Loucy (cell line): ENCODE measurements at regions not wholly inside any gene's neighbourhood (a gene's known extent, or its start where the extent isn't known, plus 50 kb on each side); places are given as distances from the start of the nearest gene placed in this dataset.

Source experiments
- H2AFZ ChIP-seq: fragments of 200-600 bp; sonication (generic); 2 replicates; pipeline ENCODE4 v1.6.0; 2016; ENCODE audit warnings: antibody characterized with exemption, mild to moderate bottlenecking, low read length, moderate library complexity
- H3F3A ChIP-seq: fragments of 200-600 bp; 2 replicates; pipeline ENCODE4 v1.6.0; 2016; ENCODE audit warnings: antibody characterized with exemption, low read depth, mild to moderate bottlenecking
- H3K27me3 ChIP-seq: fragments of 200-600 bp; sonication (generic); 2 replicates; pipeline ENCODE4 v1.6.1; 2014; ENCODE audit warnings: low read length, mild to moderate bottlenecking; ENCODE audit not compliant: insufficient read depth, poor library complexity, severe bottlenecking
- H3K36me3 ChIP-seq: fragments of 200-600 bp; sonication (generic); 2 replicates; pipeline ENCODE4 v1.6.1; 2016; ENCODE audit warnings: low read length; ENCODE audit not compliant: insufficient read depth
- H3K4me1 ChIP-seq: fragments of 200-600 bp; sonication (generic); 2 replicates; pipeline ENCODE4 v1.5.1; 2014; ENCODE audit warnings: low read length, mild to moderate bottlenecking; ENCODE audit not compliant: insufficient read depth, poor library complexity, severe bottlenecking
- H3K4me2 ChIP-seq: fragments of 200-600 bp; sonication (generic); 2 replicates; pipeline ENCODE4 v1.6.0; 2014; ENCODE audit warnings: antibody characterized with exemption, low read length, low read depth, mild to moderate bottlenecking; ENCODE audit not compliant: poor library complexity, severe bottlenecking
- H3K4me3 ChIP-seq: fragments of 200-600 bp; sonication (generic); 2 replicates; pipeline ENCODE4 v1.5.1; 2014; ENCODE audit warnings: low read length, mild to moderate bottlenecking, mixed read lengths; ENCODE audit not compliant: poor library complexity, severe bottlenecking
- H3K79me2 ChIP-seq: fragments of 200-600 bp; sonication (generic); 2 replicates; pipeline ENCODE4 v1.6.1; 2014; ENCODE audit warnings: low read length; ENCODE audit not compliant: insufficient read depth
- H3K9ac ChIP-seq: fragments of 200-600 bp; sonication (generic); 2 replicates; pipeline ENCODE4 v1.6.0; 2014; ENCODE audit warnings: mild to moderate bottlenecking, low read depth, low read length, moderate library complexity; ENCODE audit not compliant: poor library complexity, severe bottlenecking
- H3K9me2 ChIP-seq: fragments of 200-600 bp; sonication (generic); replicated peaks from 2 replicates; pipeline ENCODE4 v1.6.1; 2016; ENCODE audit warnings: low read depth, low read length, mixed read lengths
- H3K9me3 ChIP-seq: fragments of 200-600 bp; sonication (generic); 2 replicates; pipeline ENCODE4 v1.6.1; 2014; ENCODE audit warnings: mild to moderate bottlenecking, antibody characterized with exemption, low read length, low read depth; ENCODE audit not compliant: insufficient read depth
- H4K20me1 ChIP-seq: fragments of 200-600 bp; sonication (generic); 2 replicates; pipeline ENCODE4 v1.6.0; 2014; ENCODE audit warnings: antibody characterized with exemption, low read length, mild to moderate bottlenecking; ENCODE audit not compliant: insufficient read depth, poor library complexity, severe bottlenecking
- CTCF ChIP-seq: fragments of 200-600 bp; sonication (generic); conservative IDR thresholded peaks from 2 replicates; pipeline ENCODE4 v1.5.1; 2014; ENCODE audit warnings: mild to moderate bottlenecking, antibody characterized with exemption, low read length
- EZH2phosphoT487 ChIP-seq: fragments of 200-600 bp; IDR thresholded peaks from 2 replicates; pipeline ENCODE4 v1.6.1; 2018; ENCODE audit warnings: antibody characterized with exemption, mild to moderate bottlenecking, moderate library complexity, borderline replicate concordance

- TF ChIP-seq CTCF, result no peak
- TF ChIP-seq EZH2phosphoT487, result no peak
- H2AFZ ChIP-seq, result no peak overlapping the region
- no peaks in the 10 kb centered on the region for H3K9me2 ChIP-seq
- no peaks in the 10 kb centered on the region; the same call in 1 of the 2 replicates for H3K9me3 ChIP-seq
- H3K36me3 ChIP-seq, result no peaks in the 10 kb centered on the region
- H3K9ac ChIP-seq, result no peak overlapping the region
- H3F3A ChIP-seq, result no peaks in the 10 kb centered on the region
- H3K27me3 ChIP-seq, result no peaks in the 10 kb centered on the region
- no peak overlapping the region for H3K4me2 ChIP-seq
- no peak overlapping the region for H3K4me3 ChIP-seq
- no peaks in the 10 kb centered on the region for H3K4me1 ChIP-seq
- no peaks in the 10 kb centered on the region for H3K79me2 ChIP-seq
- no peaks in the 10 kb centered on the region for H4K20me1 ChIP-seq
These were observed 142.0 kb upstream of the RTL1 start for GRCh38 chr14:101045511-101045910.

- Histone ChIP-seq H3K9ac (no peak overlapping the region), H3K9me3 (no peaks in the 10 kb centered on the region; the same call in 1 of the 2 replicates), H2AFZ (no peak overlapping the region), H3K4me3 (no peak overlapping the region), H3K4me1 (no peaks in the 10 kb centered on the region), H4K20me1 (no peaks in the 10 kb centered on the region), H3K36me3 (no peaks in the 10 kb centered on the region), H3F3A (no peaks in the 10 kb centered on the region), H3K79me2 (no peaks in the 10 kb centered on the region), H3K27me3 (no peaks in the 10 kb centered on the region), H3K9me2 (no peaks in the 10 kb centered on the region), H3K4me2 (no peak overlapping the region)
- TF ChIP-seq EZH2phosphoT487, result no peak
- TF ChIP-seq CTCF, result no peak
These were observed 142.5 kb upstream of the RTL1 start for GRCh38 chr14:101046071-101046470.

GRCh38 chr14:101047326-101047725 lies 143.8 kb upstream of the RTL1 start:
- Histone ChIP-seq H2AFZ (no peak overlapping the region), H3K4me3 (no peak overlapping the region), H4K20me1 (no peaks in the 10 kb centered on the region), H3K9ac (no peak overlapping the region), H3K9me2 (no peaks in the 10 kb centered on the region), H3K27me3 (no peaks in the 10 kb centered on the region), H3F3A (no peaks in the 10 kb centered on the region), H3K4me1 (no peaks in the 10 kb centered on the region), H3K36me3 (no peaks in the 10 kb centered on the region), H3K4me2 (no peak overlapping the region), H3K79me2 (no peaks in the 10 kb centered on the region), H3K9me3 (no peaks in the 10 kb centered on the region; the same call in 1 of the 2 replicates)
- TF ChIP-seq EZH2phosphoT487, result no peak
- no peak for TF ChIP-seq CTCF
